GM12878 (cell line): ENCODE measurements at regions not wholly inside any gene's neighbourhood (a gene's known extent, or its start where the extent isn't known, plus 50 kb on each side); places are given as distances from the start of the nearest gene placed in this dataset.

Experiments used
- ATAC-seq: fragments of 200-7000 bp; cut with Tn5 transposase; 3 replicates; pipeline ENCODE4 v1.9.1; 2020; ENCODE audit warnings: mild to moderate bottlenecking, moderate library complexity
- BruUV-seq: library from RNA; stranded (reverse); fragments of 400-500 nt; replicated peaks from 2 replicates; lab custom pipeline; 2021; lab: Mats Ljungman, UMichigan
- CTCF ChIA-PET: fragments of 300-600 bp; sonication (Branson Sonifier 250); formaldehyde crosslinking; extraction: SDS; loops from one replicate; lab custom pipeline; 2021; ENCODE audit warnings: inconsistent platforms; lab: Yijun Ruan, JAX
- POLR2A ChIA-PET: fragments of 350-600 bp; formaldehyde crosslinking; extraction: SDS; loops from one replicate; lab custom pipeline; 2021; ENCODE audit warnings: inconsistent platforms; lab: Charles Lee
- RAD21 ChIA-PET: fragments of 300-600 bp; sonication (Branson Sonifier 250); formaldehyde crosslinking; loops from one replicate; lab custom pipeline; 2023; ENCODE audit warnings: antibody characterized with exemption; ENCODE audit not compliant: unreplicated experiment; lab: Charles Lee
- SMC1A ChIA-PET: fragments of 300-600 bp; sonication (Branson Sonifier 250); formaldehyde crosslinking; loops from one replicate; lab custom pipeline; 2023; ENCODE audit not compliant: unreplicated experiment, uncharacterized antibody; lab: Charles Lee
- DNase-seq: peaks from one replicate; pipeline ENCODE4 v3.0.0-alpha.2; 2011; ENCODE audit warnings: low read depth, low spot score
- FAIRE-seq: peaks from 3 replicates; lab custom pipeline; 2011; peaks lifted over from hg19 to GRCh38; lab: Jason Lieb, UNC
- H2AFZ ChIP-seq: 2 replicates; pipeline ENCODE4 v1.6.0; 2011; ENCODE audit warnings: low read depth, low read length, control low read depth; ENCODE audit not compliant: control insufficient read depth
- H3K27ac ChIP-seq: 2 replicates; pipeline ENCODE4 v1.5.1; 2011; ENCODE audit warnings: control low read depth; ENCODE audit not compliant: control insufficient read depth, insufficient read depth
- H3K27me3 ChIP-seq, 2 experiments: replicated peaks in 1 of 2; 2 replicates each; pipeline versions ENCODE4 v1.6.0 to v1.6.1; 2011; ENCODE audit warnings: low read length in 1 of 2; ENCODE audit not compliant: control insufficient read depth in 2 of 2, insufficient read depth in 2 of 2
- H3K36me3 ChIP-seq, 2 experiments: 2 replicates each; pipeline ENCODE4 v1.5.1; 2011; ENCODE audit warnings: low read length in 1 of 2; ENCODE audit not compliant: control insufficient read depth in 2 of 2, insufficient read depth in 2 of 2
- H3K4me1 ChIP-seq: 2 replicates; pipeline ENCODE4 v1.6.1; 2011; ENCODE audit warnings: mild to moderate bottlenecking, low read length, moderate library complexity, mixed read lengths; ENCODE audit not compliant: control insufficient read depth, insufficient read depth
- H3K4me2 ChIP-seq: 2 replicates; pipeline ENCODE4 v1.6.0; 2011; ENCODE audit warnings: control low read depth; ENCODE audit not compliant: control insufficient read depth, insufficient read depth
- H3K4me3 ChIP-seq: fragments of 200-600 bp; sonication (generic); 2 replicates; pipeline ENCODE4 v1.5.1; 2016
- H3K79me2 ChIP-seq: 2 replicates; pipeline ENCODE4 v1.6.0; 2011; ENCODE audit warnings: low read length; ENCODE audit not compliant: control insufficient read depth, insufficient read depth
- H3K9ac ChIP-seq: 2 replicates; pipeline ENCODE4 v1.8.0; 2011; ENCODE audit warnings: low read length, control low read depth, mixed read lengths; ENCODE audit not compliant: control insufficient read depth, insufficient read depth
- H3K9me3 ChIP-seq: replicated peaks from 3 replicates; pipeline ENCODE4 v1.5.1; 2011; ENCODE audit warnings: mild to moderate bottlenecking, low read length; ENCODE audit not compliant: control insufficient read depth, insufficient read depth
- H4K20me1 ChIP-seq: 2 replicates; pipeline ENCODE4 v1.6.0; 2011; ENCODE audit not compliant: control insufficient read depth, insufficient read depth
- ASH2L ChIP-seq: fragments of 300-600, 200-600 bp; sonication (generic); IDR thresholded peaks from 2 replicates; pipeline ENCODE4 v1.6.1; 2017; ENCODE audit warnings: low read depth, mild to moderate bottlenecking, borderline replicate concordance
- CHD1 ChIP-seq: IDR thresholded peaks from 2 replicates; pipeline ENCODE4 v1.6.1; 2012; ENCODE audit warnings: low read depth, low read length, improper control_type of control experiment
- KAT2A ChIP-seq: conservative IDR thresholded peaks from 2 replicates; pipeline ENCODE4 v1.6.1; 2011; ENCODE audit warnings: low read depth, low read length; ENCODE audit not compliant: control insufficient read depth
- LARP7 ChIP-seq: fragments of 450-650 bp; IDR thresholded peaks from 2 replicates; pipeline ENCODE4 v1.6.1; 2017; ENCODE audit warnings: mild to moderate bottlenecking
- RB1 ChIP-seq: fragments of 450-650 bp; formaldehyde crosslinking; IDR thresholded peaks from 2 replicates; pipeline ENCODE4 v1.6.1; 2017; ENCODE audit warnings: mild to moderate bottlenecking, borderline replicate concordance
- SP1 ChIP-seq: IDR thresholded peaks from one replicate; pipeline ENCODE4 v1.6.1; 2011; ENCODE audit warnings: low read depth, low read length
- ZNF217 ChIP-seq: fragments of 450-650 bp; IDR thresholded peaks from 2 replicates; pipeline ENCODE4 v1.6.1; 2017; ENCODE audit warnings: antibody characterized with exemption, mild to moderate bottlenecking
- ZSCAN29 ChIP-seq: fragments of 450-650 bp; IDR thresholded peaks from 2 replicates; pipeline ENCODE4 v1.6.1; 2017; ENCODE audit warnings: mild to moderate bottlenecking, moderate library complexity
- WGBS: methylation state at CpG from one replicate; pipeline ENCODE4 v1.1.6; 2016; ENCODE audit warnings: low lambda C conversion rate; ENCODE audit not compliant: insufficient replicate concordance, insufficient coverage; ENCODE audit errors: missing lambda C conversion rate; 5-methylcytosine and 5-hydroxymethylcytosine counted together
- in situ Hi-C: fragments of 300-500 bp; cut with MboI; formaldehyde crosslinking; loops from 9 replicates; pipeline ENCODE4 v1.14.3; 2018; ENCODE audit warnings: mixed read lengths
- intact Hi-C: fragments of 100-400 bp; cut with micrococcal nuclease; formaldehyde crosslinking; loops from one replicate; pipeline ENCODE4 v1.14.2; 2022; ENCODE audit not compliant: unreplicated experiment
- TF ChIP-seq, protein P1 (sequence below): IDR thresholded peaks from 2 replicates; pipeline ENCODE4 v1.6.1; 2012; ENCODE audit warnings: mild to moderate bottlenecking, low read depth, low read length
- TF ChIP-seq, protein P2 (sequence below): fragments of 450-650 bp; IDR thresholded peaks from 2 replicates; pipeline ENCODE4 v1.6.1; 2016; ENCODE audit warnings: mild to moderate bottlenecking
- TF ChIP-seq, protein P3 (sequence below): fragments of 450-650 bp; IDR thresholded peaks from 2 replicates; pipeline ENCODE4 v1.6.1; 2017; ENCODE audit warnings: borderline replicate concordance

DNA sequence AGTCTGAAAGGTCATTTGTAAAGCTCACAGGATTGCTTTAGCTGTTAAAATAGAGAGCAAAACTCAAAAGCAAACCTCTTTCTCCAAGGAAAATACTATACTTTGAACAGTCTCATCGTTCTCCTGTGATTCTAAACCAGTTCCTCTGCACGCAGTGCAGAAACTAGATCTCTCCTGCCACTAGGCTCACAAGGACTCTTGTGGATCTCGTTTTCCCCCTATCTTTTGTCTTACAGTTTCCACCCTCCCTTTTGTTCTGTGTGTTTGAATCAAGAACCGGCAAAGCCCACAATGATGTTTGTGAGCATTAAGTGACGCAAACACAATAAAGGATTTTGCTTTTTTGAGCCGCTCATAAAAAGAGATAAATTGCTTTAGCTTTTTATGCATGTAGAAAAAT, 1103.5 kb upstream of the RBFOX1 start:
- DNase-seq (no peak), ATAC-seq (no peak), FAIRE-seq (no peak)
- Histone ChIP-seq H3K36me3 (no peaks in the 10 kb centered on the region), H3K4me1 (no peaks in the 10 kb centered on the region), H3K4me3 (no peak overlapping the region), H4K20me1 (no peaks in the 10 kb centered on the region), H3K4me2 (no peak overlapping the region), H3K27ac (no peak overlapping the region), H2AFZ (no peak overlapping the region), H3K27me3 (no peaks in the 10 kb centered on the region), H3K79me2 (no peaks in the 10 kb centered on the region), H3K9me3 (no peaks in the 10 kb centered on the region; the same call in 2 of the 3 replicates), H3K9ac (no peak overlapping the region)
- no TSS peak for BruUV-seq
- CTCF ChIA-PET = no interaction called here
- TF ChIP-seq LARP7 = no peak
- no peak for TF ChIP-seq ZNF217
- TF ChIP-seq, protein P1, sequence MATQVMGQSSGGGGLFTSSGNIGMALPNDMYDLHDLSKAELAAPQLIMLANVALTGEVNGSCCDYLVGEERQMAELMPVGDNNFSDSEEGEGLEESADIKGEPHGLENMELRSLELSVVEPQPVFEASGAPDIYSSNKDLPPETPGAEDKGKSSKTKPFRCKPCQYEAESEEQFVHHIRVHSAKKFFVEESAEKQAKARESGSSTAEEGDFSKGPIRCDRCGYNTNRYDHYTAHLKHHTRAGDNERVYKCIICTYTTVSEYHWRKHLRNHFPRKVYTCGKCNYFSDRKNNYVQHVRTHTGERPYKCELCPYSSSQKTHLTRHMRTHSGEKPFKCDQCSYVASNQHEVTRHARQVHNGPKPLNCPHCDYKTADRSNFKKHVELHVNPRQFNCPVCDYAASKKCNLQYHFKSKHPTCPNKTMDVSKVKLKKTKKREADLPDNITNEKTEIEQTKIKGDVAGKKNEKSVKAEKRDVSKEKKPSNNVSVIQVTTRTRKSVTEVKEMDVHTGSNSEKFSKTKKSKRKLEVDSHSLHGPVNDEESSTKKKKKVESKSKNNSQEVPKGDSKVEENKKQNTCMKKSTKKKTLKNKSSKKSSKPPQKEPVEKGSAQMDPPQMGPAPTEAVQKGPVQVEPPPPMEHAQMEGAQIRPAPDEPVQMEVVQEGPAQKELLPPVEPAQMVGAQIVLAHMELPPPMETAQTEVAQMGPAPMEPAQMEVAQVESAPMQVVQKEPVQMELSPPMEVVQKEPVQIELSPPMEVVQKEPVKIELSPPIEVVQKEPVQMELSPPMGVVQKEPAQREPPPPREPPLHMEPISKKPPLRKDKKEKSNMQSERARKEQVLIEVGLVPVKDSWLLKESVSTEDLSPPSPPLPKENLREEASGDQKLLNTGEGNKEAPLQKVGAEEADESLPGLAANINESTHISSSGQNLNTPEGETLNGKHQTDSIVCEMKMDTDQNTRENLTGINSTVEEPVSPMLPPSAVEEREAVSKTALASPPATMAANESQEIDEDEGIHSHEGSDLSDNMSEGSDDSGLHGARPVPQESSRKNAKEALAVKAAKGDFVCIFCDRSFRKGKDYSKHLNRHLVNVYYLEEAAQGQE = no peak
- no peak for TF ChIP-seq ASH2L
- no peak for TF ChIP-seq CHD1
- TF ChIP-seq, protein P2, sequence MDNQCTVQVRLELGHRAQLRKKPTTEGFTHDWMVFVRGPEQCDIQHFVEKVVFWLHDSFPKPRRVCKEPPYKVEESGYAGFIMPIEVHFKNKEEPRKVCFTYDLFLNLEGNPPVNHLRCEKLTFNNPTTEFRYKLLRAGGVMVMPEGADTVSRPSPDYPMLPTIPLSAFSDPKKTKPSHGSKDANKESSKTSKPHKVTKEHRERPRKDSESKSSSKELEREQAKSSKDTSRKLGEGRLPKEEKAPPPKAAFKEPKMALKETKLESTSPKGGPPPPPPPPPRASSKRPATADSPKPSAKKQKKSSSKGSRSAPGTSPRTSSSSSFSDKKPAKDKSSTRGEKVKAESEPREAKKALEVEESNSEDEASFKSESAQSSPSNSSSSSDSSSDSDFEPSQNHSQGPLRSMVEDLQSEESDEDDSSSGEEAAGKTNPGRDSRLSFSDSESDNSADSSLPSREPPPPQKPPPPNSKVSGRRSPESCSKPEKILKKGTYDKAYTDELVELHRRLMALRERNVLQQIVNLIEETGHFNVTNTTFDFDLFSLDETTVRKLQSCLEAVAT = no peak
- TF ChIP-seq KAT2A = no peak
- no peak for TF ChIP-seq ZSCAN29
- TF ChIP-seq RB1 = no peak
- TF ChIP-seq, protein P3, sequence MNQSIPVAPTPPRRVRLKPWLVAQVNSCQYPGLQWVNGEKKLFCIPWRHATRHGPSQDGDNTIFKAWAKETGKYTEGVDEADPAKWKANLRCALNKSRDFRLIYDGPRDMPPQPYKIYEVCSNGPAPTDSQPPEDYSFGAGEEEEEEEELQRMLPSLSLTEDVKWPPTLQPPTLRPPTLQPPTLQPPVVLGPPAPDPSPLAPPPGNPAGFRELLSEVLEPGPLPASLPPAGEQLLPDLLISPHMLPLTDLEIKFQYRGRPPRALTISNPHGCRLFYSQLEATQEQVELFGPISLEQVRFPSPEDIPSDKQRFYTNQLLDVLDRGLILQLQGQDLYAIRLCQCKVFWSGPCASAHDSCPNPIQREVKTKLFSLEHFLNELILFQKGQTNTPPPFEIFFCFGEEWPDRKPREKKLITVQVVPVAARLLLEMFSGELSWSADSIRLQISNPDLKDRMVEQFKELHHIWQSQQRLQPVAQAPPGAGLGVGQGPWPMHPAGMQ = no peak
- no peak for TF ChIP-seq SP1
- RAD21 ChIA-PET = no interaction called here
- 55% methylated on average over 6 of the region's 6 CpGs for WGBS
- intact Hi-C loops = no loop called here
- POLR2A ChIA-PET = no interaction called here
- in situ Hi-C loops = no loop called here
- SMC1A ChIA-PET = no interaction called here
